PC-9 (cell line): ENCODE measurements at regions not wholly inside any gene's neighbourhood (a gene's known extent, or its start where the extent isn't known, plus 50 kb on each side); places are given as distances from the start of the nearest gene placed in this dataset.

Experiments used
- EZH2 ChIP-seq: fragments of 200-600 bp; sonication (generic); IDR thresholded peaks from 2 replicates; pipeline ENCODE4 v1.8.0; 2017; ENCODE audit warnings: antibody characterized with exemption, low read depth
- TF ChIP-seq, protein P1 (sequence below): fragments of 200-600 bp; sonication (generic); conservative IDR thresholded peaks from 2 replicates; pipeline ENCODE4 v1.6.1; 2017; ENCODE audit warnings: mixed run types, antibody characterized with exemption, mild to moderate bottlenecking, moderate library complexity

DNA sequence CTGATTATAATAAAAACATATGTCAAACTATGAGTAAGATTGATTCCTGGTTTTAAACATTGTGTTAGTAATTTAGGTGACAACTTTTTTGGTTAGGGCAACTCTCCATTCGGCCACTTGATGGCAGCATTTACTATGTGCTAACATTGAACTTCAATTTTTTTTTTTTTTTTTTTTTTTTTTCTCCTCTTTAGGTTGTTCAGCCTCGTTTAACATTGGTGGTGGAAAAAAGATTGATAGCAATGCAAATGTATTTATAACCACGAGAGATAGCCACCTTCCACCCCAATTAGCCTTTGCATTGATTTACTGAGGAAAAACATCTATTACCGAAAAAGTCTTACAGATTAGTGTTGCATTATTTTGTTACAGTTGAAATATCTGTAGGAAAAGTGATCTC is 159.1 kb downstream of the CSNK1G3 start:
- TF ChIP-seq, protein P1, sequence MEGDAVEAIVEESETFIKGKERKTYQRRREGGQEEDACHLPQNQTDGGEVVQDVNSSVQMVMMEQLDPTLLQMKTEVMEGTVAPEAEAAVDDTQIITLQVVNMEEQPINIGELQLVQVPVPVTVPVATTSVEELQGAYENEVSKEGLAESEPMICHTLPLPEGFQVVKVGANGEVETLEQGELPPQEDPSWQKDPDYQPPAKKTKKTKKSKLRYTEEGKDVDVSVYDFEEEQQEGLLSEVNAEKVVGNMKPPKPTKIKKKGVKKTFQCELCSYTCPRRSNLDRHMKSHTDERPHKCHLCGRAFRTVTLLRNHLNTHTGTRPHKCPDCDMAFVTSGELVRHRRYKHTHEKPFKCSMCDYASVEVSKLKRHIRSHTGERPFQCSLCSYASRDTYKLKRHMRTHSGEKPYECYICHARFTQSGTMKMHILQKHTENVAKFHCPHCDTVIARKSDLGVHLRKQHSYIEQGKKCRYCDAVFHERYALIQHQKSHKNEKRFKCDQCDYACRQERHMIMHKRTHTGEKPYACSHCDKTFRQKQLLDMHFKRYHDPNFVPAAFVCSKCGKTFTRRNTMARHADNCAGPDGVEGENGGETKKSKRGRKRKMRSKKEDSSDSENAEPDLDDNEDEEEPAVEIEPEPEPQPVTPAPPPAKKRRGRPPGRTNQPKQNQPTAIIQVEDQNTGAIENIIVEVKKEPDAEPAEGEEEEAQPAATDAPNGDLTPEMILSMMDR: peak; percentile 83
- no peak for TF ChIP-seq EZH2
